Panc1 (cell line): ENCODE measurements at regions not wholly inside any gene's neighbourhood (a gene's known extent, or its start where the extent isn't known, plus 50 kb on each side); places are given as distances from the start of the nearest gene placed in this dataset.

Experiments used
- ATAC-seq: fragments of 200-7000 bp; cut with Tn5 transposase; 2 replicates; pipeline ENCODE4 v1.9.1; 2020; ENCODE audit warnings: mild to moderate bottlenecking, moderate library complexity
- BruUV-seq: library from RNA; stranded (reverse); fragments of 400-500 nt; replicated peaks from 2 replicates; lab custom pipeline; 2021; lab: Mats Ljungman, UMichigan
- CTCF ChIA-PET: fragments of 300-600 bp; sonication (Branson Sonifier 250); formaldehyde crosslinking; loops from one replicate; lab custom pipeline; 2022; ENCODE audit warnings: antibody characterized with exemption; lab: Charles Lee
- POLR2A ChIA-PET: fragments of 300-600 bp; sonication (Branson Sonifier 250); formaldehyde crosslinking; loops from one replicate; lab custom pipeline; 2022; ENCODE audit warnings: antibody characterized with exemption; lab: Charles Lee
- DNase-seq: peaks from one replicate; pipeline ENCODE4 v3.0.0-alpha.2; 2010; ENCODE audit warnings: low read depth, low spot score
- H3K27ac ChIP-seq: 2 replicates; pipeline ENCODE4 v1.5.1; 2011; ENCODE audit warnings: mild to moderate bottlenecking, low read length, inconsistent platforms
- H3K27me3 ChIP-seq: fragments of 200-500 bp; sonication (Bioruptor generic); 2 replicates; pipeline ENCODE4 v1.6.0; 2014; ENCODE audit warnings: low read length, inconsistent platforms; ENCODE audit not compliant: control insufficient read depth, insufficient read depth
- H3K36me3 ChIP-seq: fragments of 200-500 bp; sonication (Bioruptor generic); 2 replicates; pipeline ENCODE4 v1.5.1; 2014; ENCODE audit warnings: inconsistent platforms, mild to moderate bottlenecking, low read length, moderate library complexity; ENCODE audit not compliant: control insufficient read depth, insufficient read depth
- H3K4me1 ChIP-seq: 2 replicates; pipeline ENCODE4 v1.5.1; 2011; ENCODE audit warnings: inconsistent platforms, mild to moderate bottlenecking, low read length, moderate library complexity; ENCODE audit not compliant: control insufficient read depth, insufficient read depth
- H3K4me3 ChIP-seq, 2 experiments: 2 replicates each; pipeline ENCODE4 v1.5.1; 2011 to 2012; ENCODE audit warnings: low read depth in 2 of 2, low read length in 2 of 2, mild to moderate bottlenecking in 2 of 2, inconsistent platforms in 1 of 2, moderate library complexity in 1 of 2
- H3K9me3 ChIP-seq: fragments of 200-500 bp; sonication (Bioruptor generic); 2 replicates; pipeline ENCODE4 v1.5.1; 2014; ENCODE audit warnings: low read depth, mild to moderate bottlenecking, inconsistent platforms, low read length, moderate library complexity; ENCODE audit not compliant: control insufficient read depth, insufficient read depth
- POLR2AphosphoS5 ChIP-seq: IDR thresholded peaks from 2 replicates; pipeline ENCODE4 v1.6.1; 2012; ENCODE audit warnings: mild to moderate bottlenecking, low read depth, low read length, moderate library complexity
- REST ChIP-seq, 2 experiments: IDR thresholded peaks; 2 replicates each; pipeline ENCODE4 v1.6.1; 2011 to 2012; ENCODE audit warnings: low read depth in 2 of 2, control low read depth in 1 of 2, low read length in 1 of 2, mild to moderate bottlenecking in 1 of 2, moderate library complexity in 1 of 2; ENCODE audit not compliant: insufficient read depth in 1 of 2
- SIN3A ChIP-seq: IDR thresholded peaks from 2 replicates; pipeline ENCODE4 v1.6.1; 2012; ENCODE audit warnings: low read depth, mild to moderate bottlenecking, low read length, moderate library complexity, borderline replicate concordance; ENCODE audit not compliant: insufficient read depth
- TCF7L2 ChIP-seq: IDR thresholded peaks from 2 replicates; pipeline ENCODE4 v1.6.1; 2011; ENCODE audit warnings: mild to moderate bottlenecking, low read depth, low read length, inconsistent platforms
- in situ Hi-C: cut with HindIII; loops from 2 replicates; pipeline ENCODE4 v1.10.0; 2016; ENCODE audit warnings: low sequenced_read_pairs, low pct_unique_long_range_greater_than_20kb
- intact Hi-C: fragments of 100-400 bp; cut with micrococcal nuclease; formaldehyde crosslinking; loops from one replicate; pipeline ENCODE4 v1.10.0; 2022; ENCODE audit not compliant: unreplicated experiment
- TF ChIP-seq, protein P1 (sequence below): fragments of 450-650 bp; IDR thresholded peaks from 2 replicates; pipeline ENCODE4 v1.5.1; 2017; ENCODE audit warnings: mild to moderate bottlenecking

DNA sequence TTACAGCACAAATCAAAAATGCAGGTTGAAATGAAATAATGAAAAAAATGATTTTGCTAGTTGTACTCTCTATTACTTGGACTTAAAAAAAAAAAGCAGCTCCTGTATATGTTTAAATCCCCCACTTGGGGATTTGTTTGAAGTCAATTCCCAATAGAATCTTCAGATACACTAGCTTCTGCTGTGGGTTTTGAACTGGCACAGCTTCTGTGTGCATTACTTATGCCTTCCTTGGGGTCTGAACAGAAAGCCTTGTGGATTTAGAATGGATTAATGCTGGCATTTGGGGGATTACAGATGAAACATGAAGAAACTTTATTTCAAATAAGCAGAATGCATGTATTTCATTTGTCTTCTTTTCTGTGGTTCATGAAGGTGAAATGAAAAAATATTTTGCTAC is 513.2 kb upstream of the TBL1XR1 start:
- DNase-seq (no peak), ATAC-seq (no peak)
- no peak for TF ChIP-seq SIN3A
- TF ChIP-seq TCF7L2: no peak
- no peak for TF ChIP-seq REST (IDR thresholded peaks at IDR 0.05; ENCODE audit: insufficient read depth in 1 of 2, low read depth in 2 of 2, low read length in 1 of 2)
- no peak for TF ChIP-seq POLR2AphosphoS5
- TF ChIP-seq, protein P1, sequence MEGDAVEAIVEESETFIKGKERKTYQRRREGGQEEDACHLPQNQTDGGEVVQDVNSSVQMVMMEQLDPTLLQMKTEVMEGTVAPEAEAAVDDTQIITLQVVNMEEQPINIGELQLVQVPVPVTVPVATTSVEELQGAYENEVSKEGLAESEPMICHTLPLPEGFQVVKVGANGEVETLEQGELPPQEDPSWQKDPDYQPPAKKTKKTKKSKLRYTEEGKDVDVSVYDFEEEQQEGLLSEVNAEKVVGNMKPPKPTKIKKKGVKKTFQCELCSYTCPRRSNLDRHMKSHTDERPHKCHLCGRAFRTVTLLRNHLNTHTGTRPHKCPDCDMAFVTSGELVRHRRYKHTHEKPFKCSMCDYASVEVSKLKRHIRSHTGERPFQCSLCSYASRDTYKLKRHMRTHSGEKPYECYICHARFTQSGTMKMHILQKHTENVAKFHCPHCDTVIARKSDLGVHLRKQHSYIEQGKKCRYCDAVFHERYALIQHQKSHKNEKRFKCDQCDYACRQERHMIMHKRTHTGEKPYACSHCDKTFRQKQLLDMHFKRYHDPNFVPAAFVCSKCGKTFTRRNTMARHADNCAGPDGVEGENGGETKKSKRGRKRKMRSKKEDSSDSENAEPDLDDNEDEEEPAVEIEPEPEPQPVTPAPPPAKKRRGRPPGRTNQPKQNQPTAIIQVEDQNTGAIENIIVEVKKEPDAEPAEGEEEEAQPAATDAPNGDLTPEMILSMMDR: no peak
- Histone ChIP-seq H3K27ac (peak overlapping the region; percentile 54; the same call in 1 of the 2 replicates), H3K36me3 (no peaks in the 10 kb centered on the region), H3K9me3 (no peaks in the 10 kb centered on the region), H3K27me3 (no peaks in the 10 kb centered on the region), H3K4me3 (no peak overlapping the region), H3K4me1 (peaks cover 2% of the 10 kb centered on the region; the same call in 1 of the 2 replicates)
- ChIA-PET POLR2A (no interaction called here), CTCF (no interaction called here)
- intact Hi-C loops: no loop called here
- BruUV-seq: no TSS peak
- in situ Hi-C loops: no loop called here

DNA sequence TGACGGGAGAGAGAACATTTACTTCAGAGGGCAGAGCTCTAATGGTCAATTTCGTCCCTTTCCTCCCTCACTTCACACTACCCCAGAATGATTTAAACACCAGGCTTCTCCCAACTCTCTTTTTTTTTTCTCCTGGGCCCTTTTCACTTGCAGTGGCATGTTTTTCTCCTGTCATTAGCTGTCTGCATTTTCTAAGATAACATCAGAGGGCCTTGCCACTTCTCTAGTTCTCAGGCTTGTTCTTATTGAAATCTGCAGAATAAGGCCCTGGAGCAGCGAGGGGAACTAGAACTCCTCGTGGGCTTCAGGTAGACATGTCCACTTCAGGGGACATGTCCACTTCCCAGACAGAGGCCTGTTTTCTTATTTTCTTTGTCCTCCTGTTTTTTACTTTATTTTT is 514.4 kb upstream of the TBL1XR1 start:
- H3K27me3 ChIP-seq: no peaks in the 10 kb centered on the region
- DNase-seq (no peak), ATAC-seq (no peak)
- H3K4me1 ChIP-seq: peaks cover 2% of the 10 kb centered on the region; the same call in 1 of the 2 replicates
- H3K36me3 ChIP-seq: no peaks in the 10 kb centered on the region
- in situ Hi-C loops (no loop called here), intact Hi-C loops (no loop called here)
- no peak overlapping the region for H3K4me3 ChIP-seq
- BruUV-seq: no TSS peak
- ChIA-PET POLR2A (no interaction called here), CTCF (no interaction called here)
- peak overlapping the region; percentile 21; the same call in 1 of the 2 replicates for H3K27ac ChIP-seq
- H3K9me3 ChIP-seq: no peaks in the 10 kb centered on the region
- TF ChIP-seq POLR2AphosphoS5: no peak
- TF ChIP-seq SIN3A: no peak
- TF ChIP-seq, protein P1: no peak
- TF ChIP-seq REST (IDR thresholded peaks at IDR 0.05; ENCODE audit: insufficient read depth in 1 of 2, low read depth in 2 of 2, low read length in 1 of 2): no peak
- TF ChIP-seq TCF7L2: no peak
